ENCODE measurements at regions not wholly inside any gene's neighbourhood (a gene's known extent, or its start where the extent isn't known, plus 50 kb on each side); places are given as distances from the start of the nearest gene placed in this dataset.
A peak's percentile ranks its signal among the peaks of the same experiment; 100 is the strongest.

- no peak overlapping the region for H3K4me3 ChIP-seq
- intact Hi-C loops (cut with DNase I): no loop called here
- no peak overlapping the region for H3K27ac ChIP-seq
- no peaks in the 10 kb centered on the region for H3K36me3 ChIP-seq
- H3K27me3 ChIP-seq: no peaks in the 10 kb centered on the region
- TF ChIP-seq CTCF (IDR thresholded peaks at IDR 0.05): no peak
- TF ChIP-seq POLR2A (IDR thresholded peaks at IDR 0.05): no peak
- WGBS, 4 donors: 95 to 96% (median 95%) methylated on average over 12 of the region's 12 CpGs
- peaks cover 0 to 10% (median 2%) of the 10 kb centered on the region in 12 donors for H3K4me1 ChIP-seq
- ATAC-seq: no peak
- no peaks in the 10 kb centered on the region for H3K9me3 ChIP-seq
- DNase-seq: no peak
Observed at GRCh38 chr14:61638595-61639387, 56.5 kb upstream of the HIF1A start.

GRCh38 chr14:61640158-61641136 is 54.9 kb upstream of the HIF1A start:
- 56 to 70% (median 68%) methylated on average over 14 of the region's 14 CpGs for WGBS, 4 donors
- TF ChIP-seq POLR2A (IDR thresholded peaks at IDR 0.05): no peak
- TF ChIP-seq CTCF (IDR thresholded peaks at IDR 0.05): no peak
- H3K9me3 ChIP-seq: no peaks in the 10 kb centered on the region
- H3K27ac ChIP-seq: peak overlapping the region in 5 of 12 donors; percentile 16 to 55 (median 35)
- H3K4me1 ChIP-seq: peaks cover 0 to 10% (median 2%) of the 10 kb centered on the region in 12 donors
- H3K4me3 ChIP-seq: no peak overlapping the region
- no peaks in the 10 kb centered on the region for H3K27me3 ChIP-seq
- ATAC-seq (peak in 3 of 4 donors; percentile 80 to 86 (median 83)), DNase-seq (peak in 3 of 5 donors; percentile 20 to 36 (median 24))
- H3K36me3 ChIP-seq: no peaks in the 10 kb centered on the region
- intact Hi-C loops (cut with DNase I): no loop called here

GRCh38 chr14:61641914-61642613 is 53.2 kb upstream of the HIF1A start:
- ATAC-seq (no peak), DNase-seq (no peak)
- Histone ChIP-seq H3K36me3 (no peaks in the 10 kb centered on the region), H3K9me3 (no peaks in the 10 kb centered on the region), H3K27me3 (no peaks in the 10 kb centered on the region), H3K4me1 (peaks cover 0 to 7% (median 2%) of the 10 kb centered on the region in 12 donors), H3K27ac (no peak overlapping the region), H3K4me3 (no peak overlapping the region)
- 85 to 93% (median 90%) methylated on average over 6 of the region's 6 CpGs for WGBS, 4 donors
- intact Hi-C loops (cut with DNase I): no loop called here
- TF ChIP-seq CTCF (IDR thresholded peaks at IDR 0.05): no peak
- no peak for TF ChIP-seq POLR2A (IDR thresholded peaks at IDR 0.05)
